Activated T-cell treated with anti-CD3 and anti-CD28 coated beads for 24 hours (primary cell): ENCODE measurements at regions not wholly inside any gene's neighbourhood (a gene's known extent, or its start where the extent isn't known, plus 50 kb on each side); places are given as distances from the start of the nearest gene placed in this dataset.

ENCODE experiments used
- DNase-seq: peaks from one replicate; pipeline ENCODE4 v3.0.0-alpha.2; 2020; ENCODE audit warnings: low read depth

DNA sequence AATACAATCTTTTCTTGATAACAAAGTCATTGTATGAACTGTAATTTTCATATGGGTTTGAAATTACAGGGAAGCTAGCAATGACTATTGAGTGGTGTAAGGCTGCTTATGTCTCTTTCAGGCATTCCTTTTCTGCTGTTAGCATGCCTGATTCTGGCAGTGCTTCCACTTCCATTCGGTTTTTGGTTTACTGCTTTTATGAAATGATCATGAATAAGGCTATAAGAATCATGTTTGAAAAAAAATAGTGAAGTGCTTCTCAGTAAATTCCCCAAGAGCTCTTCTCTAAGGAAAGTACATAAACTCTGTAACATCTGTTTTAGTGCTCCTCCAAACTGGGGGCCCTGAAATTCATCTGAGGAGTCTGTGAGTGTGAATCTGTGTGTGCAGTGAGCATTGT lies 434.0 kb upstream of the RGS6 start:
- no peak for DNase-seq

DNA sequence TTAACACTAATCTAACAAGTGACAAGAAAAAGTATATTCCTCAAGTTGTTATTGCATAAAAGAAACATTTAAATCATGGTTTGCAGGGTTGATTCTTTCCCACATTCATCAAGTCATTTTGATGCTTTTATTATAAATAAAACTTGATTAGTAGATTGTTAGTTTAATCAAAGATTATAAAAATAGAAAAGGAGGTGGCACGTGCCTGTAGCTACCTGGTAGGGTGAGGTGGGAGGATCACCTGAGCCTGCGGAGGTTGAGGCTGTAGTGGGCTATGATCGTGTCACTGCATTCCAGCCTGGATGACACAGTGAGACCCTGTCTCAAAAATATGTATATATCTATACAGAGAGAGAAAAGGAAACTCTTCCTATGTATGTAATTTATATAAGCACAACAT lies 433.2 kb upstream of the RGS6 start:
- DNase-seq, result no peak

GRCh38 chr14:71507681-71508080 lies 424.5 kb upstream of the RGS6 start:
- DNase-seq, result no peak

GRCh38 chr14:71508901-71509300 lies 423.3 kb upstream of the RGS6 start:
- no peak for DNase-seq

DNA sequence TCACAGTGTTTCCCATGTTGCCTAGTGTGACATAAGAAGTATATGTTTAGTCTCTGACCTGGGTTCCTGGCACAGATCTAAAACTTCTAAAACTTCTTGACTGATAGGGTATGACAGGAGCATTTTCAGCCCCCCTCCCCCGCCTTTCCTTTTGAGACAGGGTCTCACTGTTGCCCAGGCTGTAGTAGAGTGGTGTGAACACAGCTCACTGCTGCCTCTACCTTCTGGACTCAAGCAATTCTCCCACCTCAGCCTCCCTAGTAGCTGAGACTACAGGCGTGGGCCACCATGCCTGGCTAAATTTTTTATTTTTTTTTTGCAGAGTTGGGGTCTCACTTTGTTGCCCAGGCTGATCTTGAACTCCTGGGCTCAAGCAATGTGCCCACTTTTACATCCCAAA lies 421.1 kb upstream of the RGS6 start:
- no peak for DNase-seq

DNA sequence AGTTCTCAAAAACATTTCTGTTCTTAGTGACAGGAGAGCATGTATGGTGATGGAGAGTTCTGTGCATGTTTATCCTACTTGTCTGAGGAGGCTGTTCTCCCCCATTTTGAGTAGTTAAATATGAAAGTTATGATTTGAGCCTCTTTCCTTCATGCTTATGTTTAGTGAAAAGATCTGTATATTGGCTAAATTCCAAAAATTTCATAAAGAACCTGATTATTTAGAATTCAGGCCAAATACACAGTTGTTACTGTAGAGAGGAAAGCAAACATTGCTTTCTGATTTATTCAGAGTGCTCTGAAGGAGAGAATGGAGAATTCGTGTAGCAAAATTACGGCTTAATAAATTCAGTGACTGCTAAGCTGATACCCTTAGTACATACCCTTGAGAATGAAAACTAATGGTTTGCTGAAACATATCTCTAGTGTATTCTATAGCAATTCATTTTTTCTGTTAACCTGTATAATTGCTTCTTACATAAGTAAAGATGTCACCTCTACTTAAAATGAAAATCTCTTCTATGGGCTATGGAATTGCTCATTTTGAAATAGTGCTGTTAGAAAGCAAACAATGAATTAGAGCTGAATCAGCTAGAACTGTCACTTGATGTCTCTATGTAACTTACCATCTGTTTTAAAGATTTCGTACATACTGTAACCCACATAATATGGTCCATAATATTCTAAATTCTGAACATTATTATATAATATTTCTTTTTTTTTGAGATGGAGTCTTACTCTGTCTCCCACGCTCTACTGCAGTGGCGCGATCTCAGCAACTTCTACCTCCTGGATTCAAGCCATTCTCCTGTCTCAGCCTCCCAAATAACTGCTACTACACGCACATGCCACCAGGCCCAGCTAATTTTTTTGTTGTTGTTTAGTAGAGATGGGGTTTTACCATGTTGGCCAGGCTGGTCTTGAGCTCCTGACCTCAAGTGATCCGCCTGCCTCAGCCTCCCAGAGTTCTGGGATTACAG lies 417.0 kb upstream of the RGS6 start:
- DNase-seq, result no peak

- DNase-seq, result no peak
Measured at GRCh38 chr14:71521238-71522135, 410.7 kb upstream of the RGS6 start.

GRCh38 chr14:71523630-71524319 lies 408.5 kb upstream of the RGS6 start:
- DNase-seq, result no peak

GRCh38 chr14:71524320-71524982 lies 407.8 kb upstream of the RGS6 start:
- DNase-seq, result no peak

DNA sequence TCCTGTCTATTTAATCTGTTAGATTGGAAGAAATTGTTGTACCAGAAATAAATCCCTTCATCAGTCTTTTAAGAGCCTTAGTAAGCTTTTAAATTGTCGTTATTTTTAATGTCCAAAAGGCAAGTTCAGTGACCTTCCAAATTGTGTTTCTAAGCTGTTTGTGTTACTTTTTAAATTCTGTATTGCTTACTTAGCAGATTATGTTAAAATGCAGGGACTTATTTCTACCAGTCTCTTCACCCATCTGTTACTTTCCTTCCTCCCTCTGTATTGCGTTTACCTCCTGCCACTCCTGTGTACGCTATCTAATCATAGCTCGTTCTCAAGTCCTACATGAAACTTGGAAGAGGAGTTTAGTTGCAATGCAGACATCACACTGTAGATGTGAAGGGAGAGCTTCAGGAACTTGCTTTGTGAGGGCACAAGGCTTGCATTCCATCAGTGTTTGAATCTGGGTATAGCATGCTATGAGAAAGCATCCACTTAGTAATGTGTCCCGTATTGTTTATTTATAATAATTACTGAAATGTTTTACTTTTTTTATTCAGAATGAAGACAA lies 406.5 kb upstream of the RGS6 start:
- DNase-seq, result no peak

GRCh38 chr14:71526388-71526787 lies 405.8 kb upstream of the RGS6 start:
- no peak for DNase-seq

DNA sequence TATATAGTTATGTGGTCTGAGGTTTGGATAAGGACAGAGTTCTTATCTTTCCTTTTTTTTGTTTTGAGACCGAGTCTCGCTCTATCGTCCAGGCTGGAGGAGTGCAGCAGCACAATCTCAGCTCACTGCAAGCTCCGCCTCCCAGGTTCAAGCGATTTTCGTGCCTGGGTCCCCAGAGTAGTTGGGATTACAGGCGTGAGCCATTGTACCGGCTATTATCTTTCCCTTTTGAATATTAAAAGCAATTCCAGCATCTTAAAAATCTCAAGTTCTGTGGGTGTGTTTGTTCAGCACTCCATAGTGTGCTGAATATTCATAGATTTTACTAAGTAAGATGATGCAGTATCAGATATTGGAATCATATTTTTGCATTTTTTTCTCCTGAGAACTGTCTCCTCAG lies 404.4 kb upstream of the RGS6 start:
- no peak for DNase-seq

- no peak for DNase-seq
Measured at GRCh38 chr14:71529848-71530247, 402.4 kb upstream of the RGS6 start.

- DNase-seq, result no peak
Measured at GRCh38 chr14:71532344-71532743, 399.9 kb upstream of the RGS6 start.

DNA sequence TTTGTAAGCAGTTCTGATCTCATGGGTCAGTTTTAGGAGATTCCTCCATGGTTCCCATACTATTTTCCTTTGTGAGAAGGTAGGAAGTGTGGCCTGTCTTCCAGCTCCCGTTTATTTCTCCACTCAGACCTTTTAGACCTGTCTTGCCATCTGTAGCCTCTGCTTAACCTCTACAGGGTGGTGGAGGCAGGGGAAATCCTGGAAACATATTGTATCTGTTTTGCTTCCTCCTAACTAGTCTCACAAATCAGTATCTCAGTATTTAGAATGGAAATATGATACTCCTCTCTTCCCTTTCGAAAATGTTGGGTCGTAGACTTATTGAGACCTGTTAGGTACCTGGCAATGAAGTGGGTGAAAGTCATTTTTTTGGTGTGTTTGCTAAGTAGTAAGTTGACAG lies 399.4 kb upstream of the RGS6 start:
- no peak for DNase-seq

- DNase-seq, result no peak
Measured at GRCh38 chr14:71533390-71533789, 398.8 kb upstream of the RGS6 start.

DNA sequence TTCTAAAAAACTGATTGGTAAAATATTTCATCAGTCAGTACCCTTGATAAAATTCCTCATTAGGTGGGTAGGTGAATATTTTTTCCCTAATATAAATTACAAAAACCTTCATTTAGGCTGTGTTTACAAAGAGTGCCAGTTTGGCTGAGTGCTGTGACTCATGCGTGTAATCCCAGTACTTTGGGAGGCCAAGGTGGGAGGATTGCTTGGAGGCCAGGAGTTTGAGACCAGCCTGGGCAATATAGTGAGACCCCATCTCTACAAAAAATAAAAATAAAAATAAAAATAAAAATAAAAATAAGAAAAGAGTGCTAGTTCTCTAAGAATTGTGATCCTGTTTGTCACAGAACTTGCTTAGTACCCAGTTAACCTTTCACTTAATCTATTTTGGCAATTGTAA lies 398.4 kb upstream of the RGS6 start:
- no peak for DNase-seq

DNA sequence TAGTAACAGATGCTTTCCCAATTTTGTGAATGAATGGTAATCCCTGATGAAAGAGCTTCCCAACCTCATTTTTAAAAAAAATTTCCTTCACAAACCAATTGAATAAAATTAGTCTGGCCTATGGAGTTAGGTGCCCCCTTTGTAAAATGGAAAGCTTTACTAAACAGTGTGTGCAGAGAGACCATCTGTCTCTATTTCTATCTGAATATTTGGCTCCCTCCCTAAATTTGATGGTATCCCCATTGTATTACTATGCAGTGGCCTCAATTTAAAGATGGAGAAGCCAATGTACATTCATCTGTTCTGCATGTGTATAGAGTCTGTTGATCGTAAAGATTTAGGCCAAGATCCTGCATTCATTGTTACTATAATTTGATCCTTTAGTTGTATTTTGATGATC lies 397.7 kb upstream of the RGS6 start:
- no peak for DNase-seq

- no peak for DNase-seq
Measured at GRCh38 chr14:71536015-71536740, 396.1 kb upstream of the RGS6 start.

GRCh38 chr14:71536927-71537772 lies 395.1 kb upstream of the RGS6 start:
- no peak for DNase-seq
